Mucosa of descending colon (tissue), 3 donors: ENCODE measurements at regions not wholly inside any gene's neighbourhood (a gene's known extent, or its start where the extent isn't known, plus 50 kb on each side); places are given as distances from the start of the nearest gene placed in this dataset.

Source experiments
- ATAC-seq: fragments of 200-7000 bp; cut with Tn5 transposase; one replicate; pipeline ENCODE4 v1.9.1; 2020; ENCODE audit warnings: mild to moderate bottlenecking, moderate library complexity
- DNase-seq, 3 donors: peaks; one replicate each; pipeline ENCODE4 v3.0.0-alpha.2; 2020
- H3K36me3 ChIP-seq: fragments of 200-600 bp; one replicate; pipeline ENCODE4 v1.8.0; 2021; ENCODE audit warnings: low read depth, mild to moderate bottlenecking
- H3K4me1 ChIP-seq: fragments of 200-600 bp; one replicate; pipeline ENCODE4 v1.8.0; 2021; ENCODE audit warnings: low read depth, mild to moderate bottlenecking
- H3K4me3 ChIP-seq: fragments of 200-600 bp; one replicate; pipeline ENCODE4 v1.8.0; 2021; ENCODE audit warnings: mild to moderate bottlenecking
- H3K9me3 ChIP-seq: fragments of 200-600 bp; one replicate; pipeline ENCODE4 v1.8.0; 2021; ENCODE audit warnings: mild to moderate bottlenecking
- CTCF ChIP-seq: fragments of 200-600 bp; IDR thresholded peaks from one replicate; pipeline ENCODE4 v1.8.0; 2022; ENCODE audit warnings: antibody characterized with exemption, mild to moderate bottlenecking
- intact Hi-C, 2 donors: fragments of 100-400 bp; cut with DNase I in 1 of 2; cut with micrococcal nuclease in 1 of 2; formaldehyde crosslinking; loops; one replicate each; pipeline versions ENCODE4 v1.11.0 to v1.11.1; 2022; cut with DNase I, micrococcal nuclease
- donor health status: DM: no; HTN: no; CAD: no; lungs with moderate emphysema.
- donor health status: DM: no; HTN: no; CAD: no.
- donor health status: DM: no; HTN: yes; CAD: no.

GRCh38 chr16:35239561-35239960, 1780.1 kb downstream of the TP53TG3F start:
- H3K36me3 ChIP-seq, result no peaks in the 10 kb centered on the region
- intact Hi-C loops, result no loop called here
- H3K4me1 ChIP-seq, result no peaks in the 10 kb centered on the region
- H3K4me3 ChIP-seq, result no peak overlapping the region
- DNase-seq (no peak), ATAC-seq (no peak)
- no peak for TF ChIP-seq CTCF
- peaks cover 61% of the 10 kb centered on the region for H3K9me3 ChIP-seq

GRCh38 chr16:35249051-35249450, 1789.6 kb downstream of the TP53TG3F start:
- no peak for ATAC-seq
- DNase-seq, result no peak
- Histone ChIP-seq H3K9me3 (peaks cover 55% of the 10 kb centered on the region), H3K4me1 (no peaks in the 10 kb centered on the region), H3K36me3 (no peaks in the 10 kb centered on the region), H3K4me3 (no peak overlapping the region)
- intact Hi-C loops, result no loop called here
- no peak for TF ChIP-seq CTCF

- intact Hi-C loops, result no loop called here
- no peaks in the 10 kb centered on the region for H3K4me1 ChIP-seq
- H3K9me3 ChIP-seq, result peaks cover 50% of the 10 kb centered on the region
- DNase-seq (no peak), ATAC-seq (no peak)
- no peaks in the 10 kb centered on the region for H3K36me3 ChIP-seq
- no peak for TF ChIP-seq CTCF
- no peak overlapping the region for H3K4me3 ChIP-seq
These were observed 1793.0 kb downstream of the TP53TG3F start for GRCh38 chr16:35252356-35252936.

- TF ChIP-seq CTCF, result no peak
- DNase-seq (no peak), ATAC-seq (no peak)
- H3K36me3 ChIP-seq, result no peaks in the 10 kb centered on the region
- intact Hi-C loops, result no loop called here
- H3K9me3 ChIP-seq, result peaks cover 63% of the 10 kb centered on the region
- no peak overlapping the region for H3K4me3 ChIP-seq
- H3K4me1 ChIP-seq, result no peaks in the 10 kb centered on the region
These were observed 1795.9 kb downstream of the TP53TG3F start for GRCh38 chr16:35255186-35255803.

DNA sequence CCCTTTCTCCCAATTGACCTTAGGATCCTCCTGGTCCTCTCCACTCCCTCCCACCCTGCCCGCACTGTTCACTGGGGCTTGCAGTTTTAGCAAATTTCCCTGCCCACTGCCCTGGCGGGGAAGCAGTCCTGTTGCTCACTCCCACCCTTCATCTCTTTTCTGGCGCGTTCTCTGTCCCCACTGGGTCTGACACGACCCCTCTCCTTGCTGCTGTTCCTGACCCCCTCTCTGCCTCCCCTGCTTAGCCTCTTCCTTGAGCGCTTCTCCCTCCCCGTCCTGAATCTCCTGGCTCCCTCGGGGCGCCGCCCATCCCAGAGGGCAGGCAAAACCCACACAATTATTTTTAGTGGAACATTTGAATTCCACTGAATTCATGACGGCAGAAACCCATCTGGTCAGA, 1796.4 kb downstream of the TP53TG3F start:
- H3K9me3 ChIP-seq, result peaks cover 59% of the 10 kb centered on the region
- TF ChIP-seq CTCF, result no peak
- H3K4me3 ChIP-seq, result no peak overlapping the region
- no peaks in the 10 kb centered on the region for H3K36me3 ChIP-seq
- ATAC-seq (no peak), DNase-seq (no peak)
- intact Hi-C loops, result no loop called here
- H3K4me1 ChIP-seq, result no peaks in the 10 kb centered on the region

GRCh38 chr16:35258381-35258780, 1799.0 kb downstream of the TP53TG3F start:
- Histone ChIP-seq H3K9me3 (peaks cover 51% of the 10 kb centered on the region), H3K36me3 (no peaks in the 10 kb centered on the region), H3K4me1 (no peaks in the 10 kb centered on the region), H3K4me3 (no peak overlapping the region)
- intact Hi-C loops, result no loop called here
- ATAC-seq (no peak), DNase-seq (no peak)
- TF ChIP-seq CTCF, result no peak
